ENCODE measurements at regions not wholly inside any gene's neighbourhood (a gene's known extent, or its start where the extent isn't known, plus 50 kb on each side); places are given as distances from the start of the nearest gene placed in this dataset.

DNA sequence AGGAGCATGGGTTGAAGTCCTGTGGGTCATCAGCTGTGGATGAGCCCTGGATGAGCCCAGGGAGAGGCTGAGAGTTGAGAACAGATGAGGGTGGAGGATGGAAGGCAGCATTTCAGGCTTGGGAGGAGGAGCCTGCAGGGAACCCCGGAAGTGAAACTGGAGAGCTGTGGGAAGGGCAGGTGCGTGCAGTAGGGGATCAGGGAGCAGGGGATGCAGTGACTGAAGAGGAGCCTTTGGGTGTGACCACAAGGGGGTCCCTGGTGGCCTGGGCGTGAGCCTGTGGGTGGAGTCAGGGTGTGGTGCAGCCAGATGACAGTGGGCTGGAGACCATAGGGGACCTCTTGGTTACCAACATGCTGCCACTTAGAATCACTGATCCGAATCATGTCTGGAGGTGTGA lies 115.5 kb downstream of the PAPOLA start:
- DNase-seq (ENCODE audit: low read depth in 1 of 2, low spot score in 1 of 2), result no peak
- no peak for TF ChIP-seq JUND (IDR thresholded peaks at IDR 0.05; ENCODE audit: low read depth)
- in situ Hi-C loops (cut with HindIII; ENCODE audit: low pct_unique_long_range_greater_than_20kb, low sequenced_read_pairs), result no loop called here

DNA sequence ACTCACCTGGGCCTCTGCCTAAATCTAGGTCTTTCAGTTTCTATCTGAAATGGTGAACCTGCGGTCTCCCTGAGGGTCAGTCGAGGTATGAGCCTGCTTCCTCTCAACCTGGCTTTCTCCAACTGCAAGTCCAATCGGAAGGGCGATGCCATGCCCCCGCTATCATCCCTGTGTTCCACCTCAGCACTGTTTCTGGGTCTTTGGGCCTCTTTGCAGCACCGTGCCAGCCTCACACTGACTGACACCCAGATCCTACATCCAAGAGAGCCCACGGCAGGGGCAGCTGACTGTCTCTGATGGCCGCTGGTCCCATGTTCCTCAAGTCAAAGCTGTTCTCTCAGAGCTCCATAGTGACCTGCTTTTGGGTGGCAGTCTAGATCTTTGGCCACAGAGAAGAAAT lies 120.7 kb downstream of the PAPOLA start:
- TF ChIP-seq JUND (IDR thresholded peaks at IDR 0.05; ENCODE audit: low read depth), result no peak
- in situ Hi-C loops (cut with HindIII; ENCODE audit: low pct_unique_long_range_greater_than_20kb, low sequenced_read_pairs), result no loop called here
- DNase-seq (ENCODE audit: low read depth in 1 of 2, low spot score in 1 of 2), result no peak

DNA sequence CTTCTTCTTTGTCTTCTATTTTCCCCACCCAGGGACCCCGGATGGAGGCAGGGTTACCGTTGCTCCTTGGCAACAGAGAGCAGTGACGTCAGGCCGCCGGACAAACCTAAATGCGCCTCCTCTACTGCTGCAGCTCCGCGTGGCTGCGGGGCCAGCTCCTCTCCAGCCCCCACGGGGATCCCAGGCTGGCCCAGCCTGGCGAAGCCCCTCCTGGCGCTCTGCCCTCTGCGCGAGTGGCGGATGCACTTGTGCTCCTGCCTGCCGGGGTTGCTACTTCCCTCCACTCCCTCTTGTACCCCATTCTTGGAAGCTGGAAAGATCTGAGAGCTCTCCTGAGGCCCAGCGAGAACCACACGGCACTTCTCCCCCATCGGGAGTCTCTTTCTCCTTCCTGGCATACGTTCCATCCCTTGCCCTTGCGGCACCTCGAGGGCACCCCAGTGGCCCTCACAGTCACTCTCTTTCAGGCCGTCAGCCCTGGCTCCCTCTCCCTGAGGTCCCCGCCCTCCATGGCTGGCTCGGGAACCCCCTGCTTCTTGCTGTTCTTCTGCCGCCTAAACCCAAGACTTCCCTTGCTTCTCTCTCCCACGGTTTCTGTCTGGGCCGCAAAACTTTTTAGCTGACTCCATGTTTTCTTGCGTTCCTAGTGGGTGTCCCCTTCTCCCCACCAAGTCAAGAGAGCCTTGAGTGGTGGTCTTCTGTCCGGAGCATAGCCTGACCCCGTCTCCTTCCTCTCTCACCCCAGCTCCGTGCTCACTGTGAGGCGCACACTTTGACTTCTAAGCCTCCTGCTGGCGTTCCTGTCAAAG lies 121.7 kb downstream of the PAPOLA start:
- no peak for DNase-seq (ENCODE audit: low read depth in 1 of 2, low spot score in 1 of 2)
- TF ChIP-seq JUND (IDR thresholded peaks at IDR 0.05; ENCODE audit: low read depth), result no peak
- in situ Hi-C loops (cut with HindIII; ENCODE audit: low pct_unique_long_range_greater_than_20kb, low sequenced_read_pairs), result no loop called here

DNA sequence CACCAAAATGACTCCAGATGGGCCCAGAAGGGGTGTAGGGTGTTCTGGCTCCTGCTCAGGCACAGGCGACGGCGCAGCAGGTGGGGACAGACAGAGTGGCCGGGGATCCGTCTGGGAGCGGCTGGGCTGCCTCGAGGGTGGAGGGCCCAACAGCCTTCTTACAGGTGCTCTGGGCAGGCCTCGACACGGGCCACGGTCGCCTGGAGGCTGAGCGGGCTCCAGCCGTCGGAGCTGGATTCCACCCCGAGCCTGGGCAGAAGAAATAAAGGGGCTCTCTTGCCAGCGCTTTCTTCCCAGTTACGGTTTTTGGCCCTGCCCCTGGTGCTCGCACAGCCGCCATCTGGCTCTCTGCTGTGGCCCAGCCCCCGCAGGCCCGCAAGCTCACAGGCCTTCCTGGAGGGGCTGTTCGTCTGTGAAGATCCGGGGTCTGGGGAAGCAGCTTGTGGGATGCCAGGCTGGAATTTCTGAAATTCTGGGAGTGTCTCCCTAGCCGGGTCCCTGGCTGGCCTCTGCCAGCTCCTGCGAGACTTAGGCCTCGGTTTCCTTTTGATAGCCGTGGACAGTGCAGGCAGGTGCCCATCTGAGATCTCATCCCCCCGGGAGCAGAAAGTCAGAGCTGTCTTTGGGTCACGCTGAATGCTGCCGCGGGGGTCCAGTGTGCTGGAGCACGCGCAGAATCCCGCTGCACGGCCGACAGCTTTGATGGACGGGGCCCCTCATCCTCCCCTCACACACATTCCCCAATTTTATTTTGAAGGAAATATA lies 122.7 kb downstream of the PAPOLA start:
- no peak for DNase-seq (ENCODE audit: low read depth in 1 of 2, low spot score in 1 of 2)
- in situ Hi-C loops (cut with HindIII; ENCODE audit: low pct_unique_long_range_greater_than_20kb, low sequenced_read_pairs), result no loop called here
- no peak for TF ChIP-seq JUND (IDR thresholded peaks at IDR 0.05; ENCODE audit: low read depth)

DNA sequence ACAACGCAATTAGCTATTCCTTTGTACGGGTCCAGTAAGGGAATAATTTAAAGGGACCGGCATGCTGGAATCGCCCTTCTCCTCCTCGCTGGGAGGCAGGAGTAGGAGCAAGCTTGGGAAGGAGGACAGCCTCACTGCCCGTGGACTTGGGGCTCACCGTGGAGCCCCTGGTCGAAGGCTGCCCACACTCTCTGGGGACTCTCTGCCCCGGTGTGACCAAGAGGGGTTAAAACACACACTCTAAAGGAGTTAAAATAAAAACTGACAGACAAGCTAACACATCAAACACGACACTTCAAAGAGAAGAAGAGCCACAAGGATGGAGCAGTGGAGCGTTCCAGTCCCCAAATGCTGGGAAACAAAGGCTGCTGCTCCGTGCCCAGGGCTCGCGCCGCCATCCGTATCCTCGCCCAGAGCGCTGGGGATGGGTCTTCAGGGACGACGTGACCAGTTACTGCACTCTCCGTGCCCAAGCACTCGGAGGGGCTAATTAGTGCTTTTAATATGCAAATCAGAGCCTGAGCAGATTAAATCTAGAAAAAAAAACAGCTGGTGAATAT lies 123.3 kb downstream of the PAPOLA start:
- in situ Hi-C loops (cut with HindIII; ENCODE audit: low pct_unique_long_range_greater_than_20kb, low sequenced_read_pairs), result no loop called here
- no peak for DNase-seq (ENCODE audit: low read depth in 1 of 2, low spot score in 1 of 2)
- no peak for TF ChIP-seq JUND (IDR thresholded peaks at IDR 0.05; ENCODE audit: low read depth)

DNA sequence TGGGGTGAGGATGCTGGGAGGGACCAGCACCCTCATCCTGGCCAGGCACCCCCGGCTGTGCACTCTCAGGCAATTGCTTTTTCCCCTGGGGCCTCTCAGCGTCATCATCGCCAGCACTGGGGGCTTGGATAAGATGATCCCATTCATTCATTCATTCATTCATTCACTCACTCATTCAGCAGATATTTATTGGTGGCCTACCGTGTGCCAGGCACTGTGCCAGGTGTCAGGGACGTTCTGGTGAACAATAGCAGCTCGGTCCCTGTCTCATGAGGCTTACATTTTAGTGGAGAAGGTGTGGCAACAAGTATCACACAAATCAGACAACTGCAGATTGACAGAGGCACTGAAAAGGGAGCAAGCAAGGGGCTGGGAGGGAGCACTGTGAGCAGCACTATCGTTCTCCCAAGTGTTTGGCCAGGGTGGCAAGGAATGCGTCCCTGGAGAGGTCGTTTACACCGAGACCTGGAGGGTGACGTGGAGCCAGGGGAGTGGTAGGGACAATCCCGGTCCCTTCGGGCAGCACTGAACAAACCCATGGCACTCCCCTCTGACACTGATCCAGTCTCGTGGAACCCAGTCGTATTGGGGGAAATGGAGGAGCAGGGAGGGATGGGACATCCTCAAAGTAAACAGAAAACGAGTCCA lies 124.1 kb downstream of the PAPOLA start:
- DNase-seq (ENCODE audit: low read depth in 1 of 2, low spot score in 1 of 2), result no peak
- TF ChIP-seq JUND (IDR thresholded peaks at IDR 0.05; ENCODE audit: low read depth), result no peak
- in situ Hi-C loops (cut with HindIII; ENCODE audit: low pct_unique_long_range_greater_than_20kb, low sequenced_read_pairs), result no loop called here

DNA sequence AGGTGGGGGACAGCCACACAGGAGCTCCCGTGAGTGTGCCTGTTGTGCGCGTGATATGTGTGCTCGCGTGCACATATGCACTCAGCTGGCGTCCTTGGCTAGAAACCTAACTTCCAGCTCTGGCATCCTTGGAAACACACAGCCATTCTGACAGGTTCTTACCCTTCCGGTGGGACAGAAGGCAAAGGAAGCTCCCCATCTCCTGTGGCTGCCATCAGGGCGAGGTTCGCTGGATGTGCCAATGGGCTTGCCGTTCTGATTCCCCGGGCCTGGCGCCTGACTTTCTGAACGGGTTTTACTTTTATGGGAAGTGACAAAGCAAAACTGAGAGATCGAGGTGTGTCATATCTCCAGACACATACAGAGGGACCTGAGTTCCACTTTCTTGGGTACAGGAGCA lies 124.7 kb downstream of the PAPOLA start:
- no peak for DNase-seq (ENCODE audit: low read depth in 1 of 2, low spot score in 1 of 2)
- in situ Hi-C loops (cut with HindIII; ENCODE audit: low pct_unique_long_range_greater_than_20kb, low sequenced_read_pairs), result no loop called here
- no peak for TF ChIP-seq JUND (IDR thresholded peaks at IDR 0.05; ENCODE audit: low read depth)

DNA sequence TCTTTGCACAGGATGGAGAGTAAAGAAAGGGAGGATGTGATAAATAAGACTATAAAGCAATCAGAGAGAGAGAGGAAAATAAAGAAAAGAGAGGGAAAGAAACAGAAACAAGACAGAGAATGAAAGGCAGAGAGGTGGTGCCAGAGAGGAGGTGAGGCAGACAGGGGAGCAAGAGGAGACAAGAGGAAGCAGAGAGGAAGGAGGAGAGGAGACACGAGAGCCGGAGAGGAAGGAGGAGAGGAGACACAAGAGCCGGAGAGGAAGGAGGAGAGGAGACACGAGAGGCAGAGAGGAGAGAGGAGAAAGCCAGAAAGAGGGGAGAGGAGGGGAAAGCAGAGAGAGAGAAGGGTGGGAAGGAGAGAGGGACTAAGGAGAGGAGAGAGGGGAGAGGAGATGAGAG lies 125.2 kb downstream of the PAPOLA start:
- DNase-seq (ENCODE audit: low read depth in 1 of 2, low spot score in 1 of 2), result no peak

DNA sequence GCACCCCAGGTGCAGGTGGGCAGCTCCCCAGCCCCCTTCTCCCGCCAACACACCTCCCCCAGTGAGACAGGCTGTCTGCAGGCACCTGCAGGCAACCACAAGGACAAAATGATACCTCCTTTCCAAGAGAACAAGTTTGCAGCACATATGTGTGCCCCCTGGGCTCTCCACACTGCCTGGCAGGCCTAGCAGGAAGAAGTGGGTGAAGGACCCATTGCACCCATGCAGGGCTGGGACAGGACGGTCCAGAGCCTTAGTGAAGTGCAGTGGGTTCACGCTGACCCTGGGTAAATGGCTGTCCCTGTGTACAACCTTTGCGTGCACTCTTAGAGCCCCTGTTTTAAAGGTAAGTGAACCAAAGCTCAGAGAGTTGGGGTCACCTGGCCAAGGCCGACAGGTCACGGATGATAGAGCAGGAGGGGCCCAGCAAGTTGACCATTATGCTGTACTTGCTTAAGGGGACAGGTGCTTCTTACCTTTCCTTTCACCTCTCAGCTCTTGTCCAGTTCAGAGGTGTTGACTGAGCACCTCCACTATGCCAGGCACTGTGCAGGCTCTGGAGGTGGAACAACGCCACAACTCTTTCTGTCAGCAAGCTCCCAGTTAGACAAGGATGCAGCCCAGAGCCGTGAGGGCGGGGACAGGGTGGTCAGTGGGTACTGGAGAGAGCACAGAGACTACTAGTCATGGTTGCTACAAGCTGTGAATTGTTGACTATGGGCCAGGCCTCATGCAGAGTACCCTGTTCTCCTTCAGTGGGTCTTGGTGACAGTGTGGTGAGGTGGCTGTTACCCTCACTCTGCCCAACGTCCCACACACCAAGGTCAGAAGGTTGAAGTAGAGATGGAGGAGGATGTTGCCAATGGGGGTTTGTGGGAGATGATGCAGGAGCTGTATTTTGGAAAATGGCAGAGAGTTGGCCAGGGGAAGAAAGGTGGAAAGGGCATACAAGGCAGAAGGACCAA lies 125.9 kb downstream of the PAPOLA start:
- DNase-seq (ENCODE audit: low read depth in 1 of 2, low spot score in 1 of 2), result no peak
- in situ Hi-C loops (cut with HindIII; ENCODE audit: low pct_unique_long_range_greater_than_20kb, low sequenced_read_pairs), result no loop called here
- no peak for TF ChIP-seq JUND (IDR thresholded peaks at IDR 0.05; ENCODE audit: low read depth)

More for the DNA sequence above, 125.2 kb downstream of the PAPOLA start:
- no peak for TF ChIP-seq JUND (IDR thresholded peaks at IDR 0.05; ENCODE audit: low read depth)
- in situ Hi-C loops (cut with HindIII; ENCODE audit: low pct_unique_long_range_greater_than_20kb, low sequenced_read_pairs), result no loop called here

DNA sequence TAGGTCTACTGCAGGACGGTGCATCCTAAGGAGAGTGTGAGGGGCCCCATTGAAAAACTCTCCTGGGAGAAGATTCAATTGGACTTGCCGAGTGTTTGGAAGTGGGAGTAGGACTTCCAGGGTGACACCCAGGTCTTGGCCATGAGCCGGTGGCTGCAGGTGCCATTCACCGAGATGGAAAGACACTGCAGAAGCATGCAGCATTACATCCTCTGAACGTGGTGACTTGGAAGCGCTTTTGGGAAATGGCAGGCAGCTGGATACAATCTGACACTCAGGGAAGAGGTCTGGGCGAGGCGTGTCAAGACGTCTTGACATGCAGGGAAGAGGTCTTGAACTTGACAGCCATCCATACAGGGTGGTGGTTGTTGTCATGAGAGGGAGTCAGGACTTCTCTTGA lies 126.9 kb downstream of the PAPOLA start:
- no peak for TF ChIP-seq JUND (IDR thresholded peaks at IDR 0.05; ENCODE audit: low read depth)
- in situ Hi-C loops (cut with HindIII; ENCODE audit: low pct_unique_long_range_greater_than_20kb, low sequenced_read_pairs), result no loop called here
- DNase-seq (ENCODE audit: low read depth in 1 of 2, low spot score in 1 of 2), result no peak

DNA sequence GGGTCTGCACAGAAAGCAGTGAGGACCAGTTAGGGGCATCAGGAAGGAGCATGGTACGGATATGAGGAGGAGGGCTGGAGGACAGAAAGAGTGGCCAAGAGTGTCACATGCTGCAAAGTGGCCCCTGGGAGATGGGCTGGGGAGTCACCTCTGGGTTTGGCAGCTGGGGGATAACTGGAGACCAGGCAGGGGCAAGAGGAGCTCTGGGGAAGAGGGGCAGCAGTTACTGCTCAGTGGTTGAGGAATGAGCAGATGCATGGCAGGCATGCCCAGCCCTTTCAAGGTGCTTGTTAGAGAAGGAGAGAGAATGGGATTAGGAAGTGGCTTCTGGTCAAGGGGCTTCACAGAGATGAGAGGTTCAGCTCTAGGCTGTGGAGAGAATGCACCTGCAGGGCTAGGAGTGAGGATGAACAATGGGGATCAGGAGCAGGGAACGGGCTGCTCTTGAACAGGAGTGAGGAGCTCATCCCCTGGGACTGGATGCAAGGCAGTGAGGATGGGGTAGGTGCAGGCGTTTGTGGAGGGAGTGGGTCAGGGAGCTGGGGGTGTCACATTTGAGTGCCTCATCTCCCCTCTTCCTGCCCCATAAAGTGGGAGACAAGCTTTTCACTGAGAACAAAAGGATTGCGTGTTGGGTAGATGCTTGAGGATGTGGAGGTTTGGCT lies 127.5 kb downstream of the PAPOLA start:
- TF ChIP-seq JUND (IDR thresholded peaks at IDR 0.05; ENCODE audit: low read depth), result no peak
- no peak for DNase-seq (ENCODE audit: low read depth in 1 of 2, low spot score in 1 of 2)
- in situ Hi-C loops (cut with HindIII; ENCODE audit: low pct_unique_long_range_greater_than_20kb, low sequenced_read_pairs), result no loop called here

Data from T47D (cell line).